B cell (primary cell): ENCODE measurements at regions not wholly inside any gene's neighbourhood (a gene's known extent, or its start where the extent isn't known, plus 50 kb on each side); places are given as distances from the start of the nearest gene placed in this dataset.

Source experiments
- ATAC-seq: fragments of 200-7000 bp; cut with Tn5 transposase; one replicate; pipeline ENCODE4 v1.10.0; 2021; ENCODE audit warnings: low read depth, mild to moderate bottlenecking, moderate number of reproducible peaks, moderate library complexity
- CTCF ChIA-PET: fragments of 350-600 bp; sonication (Branson Sonifier 250); formaldehyde crosslinking; loops from one replicate; lab custom pipeline; 2021; ENCODE audit warnings: antibody characterized with exemption, inconsistent platforms; lab: Charles Lee
- POLR2A ChIA-PET: fragments of 350-600 bp; sonication (Branson Sonifier 250); formaldehyde crosslinking; loops from one replicate; lab custom pipeline; 2021; ENCODE audit warnings: antibody characterized with exemption; lab: Charles Lee
- DNase-seq: peaks from one replicate; pipeline ENCODE4 v3.0.0; 2013
- H2AFZ ChIP-seq: 2 replicates; pipeline ENCODE4 v1.6.1; 2012; ENCODE audit warnings: mild to moderate bottlenecking, low read depth, low read length; ENCODE audit not compliant: insufficient read depth, poor library complexity, severe bottlenecking
- H3K27ac ChIP-seq, 2 donors: 1 replicate in 1 of 2; 2 replicates in 1 of 2; pipeline ENCODE4 v1.5.1; 2012 to 2013; ENCODE audit warnings: low read length in 2 of 2, mild to moderate bottlenecking in 2 of 2, moderate library complexity in 1 of 2
- H3K27me3 ChIP-seq, 4 experiments: fragments of 200-600 bp in 1 of 4; sonication (generic) in 1 of 4; replicated peaks in 1 of 4; 1 replicate in 2 of 4; 2 replicates in 2 of 4; pipeline versions ENCODE4 v1.6.1 to v1.7.0; 2013 to 2016; ENCODE audit warnings: low read length in 3 of 4, mild to moderate bottlenecking in 2 of 4, mixed read lengths in 1 of 4, moderate library complexity in 1 of 4; ENCODE audit not compliant: insufficient read depth in 4 of 4, control insufficient read depth in 3 of 4; ENCODE audit errors: control extremely low read depth in 1 of 4
- H3K36me3 ChIP-seq, 2 experiments: replicated peaks in 1 of 2; 1 replicate in 1 of 2; 2 replicates in 1 of 2; pipeline versions ENCODE4 v1.6.1 to v1.7.1; 2013; ENCODE audit warnings: low read length in 1 of 2; ENCODE audit not compliant: insufficient read depth in 2 of 2, control insufficient read depth in 1 of 2; ENCODE audit errors: control extremely low read depth in 1 of 2, extremely low read depth in 1 of 2
- H3K4me1 ChIP-seq, 2 donors: fragments of 200-600 bp in 1 of 2; sonication (generic) in 1 of 2; 1 replicate in 1 of 2; 2 replicates in 1 of 2; pipeline versions ENCODE4 v1.5.1 to v1.6.1; 2013 to 2017; ENCODE audit warnings: low read length in 2 of 2; ENCODE audit not compliant: control insufficient read depth in 2 of 2, insufficient read depth in 2 of 2
- H3K4me2 ChIP-seq: replicated peaks from 2 replicates; pipeline ENCODE3; 2012; ENCODE audit warnings: mild to moderate bottlenecking, low read depth, low read length; ENCODE audit not compliant: poor library complexity, severe bottlenecking
- H3K4me3 ChIP-seq, 5 experiments: fragments of 200-600 bp in 1 of 5; sonication (generic) in 1 of 5; 1 replicate in 3 of 5; 2 replicates in 2 of 5; pipeline versions ENCODE4 v1.5.1 to v1.7.0; 2011 to 2016; ENCODE audit warnings: low read length in 4 of 5, mild to moderate bottlenecking in 4 of 5, low read depth in 2 of 5, control low read depth in 1 of 5, moderate library complexity in 1 of 5; ENCODE audit not compliant: insufficient read depth in 1 of 5; ENCODE audit errors: control extremely low read depth in 1 of 5, extremely low read depth in 1 of 5
- H3K79me2 ChIP-seq: fragments of 200-600 bp; sonication (generic); one replicate; pipeline ENCODE4 v1.6.0; 2016; ENCODE audit warnings: low read length; ENCODE audit not compliant: control insufficient read depth, insufficient read depth
- H3K9ac ChIP-seq: fragments of 200-600 bp; sonication (generic); 2 replicates; pipeline ENCODE4 v1.6.1; 2017; ENCODE audit warnings: mild to moderate bottlenecking, low read length, moderate library complexity
- H3K9me3 ChIP-seq, 3 donors: one replicate each; pipeline versions ENCODE4 v1.6.1 to v1.7.1; 2013; ENCODE audit warnings: low read length in 2 of 3; ENCODE audit not compliant: control insufficient read depth in 2 of 3, insufficient read depth in 1 of 3; ENCODE audit errors: control extremely low read depth in 1 of 3
- H4K20me1 ChIP-seq: 2 replicates; pipeline ENCODE4 v1.6.0; 2012; ENCODE audit warnings: mild to moderate bottlenecking, low read length; ENCODE audit not compliant: insufficient read depth, control insufficient read depth, poor library complexity, severe bottlenecking
- H3K27ac Mint-ChIP-seq: one replicate; pipeline ENCODE4 v1.8.0; 2021; ENCODE audit warnings: mixed read lengths
- H3K27me3 Mint-ChIP-seq: one replicate; pipeline ENCODE4 v1.8.0; 2021; ENCODE audit warnings: mixed read lengths
- H3K4me1 Mint-ChIP-seq: one replicate; pipeline ENCODE4 v1.8.0; 2021; ENCODE audit warnings: mixed read lengths
- H3K4me3 Mint-ChIP-seq: one replicate; pipeline ENCODE4 v1.8.0; 2021; ENCODE audit warnings: mixed read lengths
- H3K9me3 Mint-ChIP-seq: one replicate; pipeline ENCODE4 v1.8.0; 2022; ENCODE audit warnings: mixed read lengths; ENCODE audit not compliant: insufficient read depth
- CTCF ChIP-seq: fragments of 200-600 bp; IDR thresholded peaks from one replicate; pipeline ENCODE4 v1.8.0; 2022; ENCODE audit warnings: antibody characterized with exemption, mild to moderate bottlenecking
- EZH2 ChIP-seq: IDR thresholded peaks from 2 replicates; pipeline ENCODE4 v1.6.1; 2012; ENCODE audit warnings: borderline replicate concordance, low read depth, mild to moderate bottlenecking, moderate library complexity, low read length; ENCODE audit not compliant: insufficient read depth, poor library complexity, severe bottlenecking
- WGBS: methylation state at CpG from one replicate; pipeline ENCODE4 v1.1.5; 2013; ENCODE audit warnings: missing lambda C conversion rate; ENCODE audit not compliant: insufficient coverage; 5-methylcytosine and 5-hydroxymethylcytosine counted together
- intact Hi-C: fragments of 100-400 bp; cut with micrococcal nuclease; formaldehyde crosslinking; loops from one replicate; pipeline ENCODE4 v1.10.0; 2022

DNA sequence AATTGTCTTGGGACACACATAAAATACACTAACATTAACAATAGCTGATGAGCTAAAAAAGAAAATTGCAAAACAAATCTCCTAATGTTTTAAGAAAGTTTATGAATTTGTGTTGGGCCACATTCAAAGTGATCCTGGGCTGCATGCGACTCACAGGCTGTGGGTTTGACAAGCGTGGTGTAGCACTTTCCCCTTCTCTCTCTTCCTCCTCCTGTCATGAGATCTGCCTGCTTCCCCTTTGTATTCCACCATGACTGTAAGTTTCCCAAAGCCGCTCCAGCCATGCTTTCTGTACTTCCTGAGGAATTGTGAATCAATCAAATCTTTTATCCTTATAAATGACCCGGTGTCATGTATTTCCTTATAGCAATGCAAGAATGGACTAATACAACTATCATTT is 178.0 kb downstream of the TLR4 start:
- Mint-ChIP-seq H3K4me1 (no peaks in the 10 kb centered on the region), H3K4me3 (no peak overlapping the region)

DNA sequence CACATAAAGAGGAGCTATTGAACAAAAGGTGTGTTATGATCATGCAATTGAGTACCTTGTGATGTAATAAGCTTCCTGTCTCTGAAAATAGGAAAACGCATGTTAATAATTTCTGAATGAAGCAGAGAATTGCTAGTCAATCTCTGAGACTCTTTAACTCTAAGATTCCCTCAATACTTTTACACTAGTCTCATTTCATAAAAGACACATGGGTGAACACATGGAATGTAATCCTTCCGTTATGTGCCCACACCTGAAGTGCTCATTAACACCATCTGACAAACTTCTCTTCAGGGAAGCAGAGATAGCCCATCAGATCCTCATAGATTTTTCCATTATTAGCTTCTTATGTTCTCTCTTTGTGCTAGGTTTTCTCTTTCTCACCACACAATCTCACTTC is 182.4 kb downstream of the TLR4 start:
- Histone ChIP-seq H3K4me2 (no peak overlapping the region), H4K20me1 (no peaks in the 10 kb centered on the region), H2AFZ (no peak overlapping the region), H3K79me2 (no peaks in the 10 kb centered on the region), H3K4me1 (no peaks in the 10 kb centered on the region), H3K36me3 (no peaks in the 10 kb centered on the region), H3K27ac (no peak overlapping the region), H3K27me3 (peaks cover 0 to 5% (median 0%) of the 10 kb centered on the region in 4 experiments), H3K9ac (no peak overlapping the region), H3K4me3 (no peak overlapping the region), H3K9me3 (no peaks in the 10 kb centered on the region)
- intact Hi-C loops: no loop called here
- ChIA-PET POLR2A (no interaction called here), CTCF (no interaction called here)
- ATAC-seq: no peak
- H3K9me3 Mint-ChIP-seq: no peaks in the 10 kb centered on the region
- H3K4me3 Mint-ChIP-seq: no peak overlapping the region
- no peak overlapping the region for H3K27ac Mint-ChIP-seq
- no peak for DNase-seq
- 90% methylated on average over 1 of the region's 2 CpGs for WGBS
- peaks cover 9% of the 10 kb centered on the region for H3K27me3 Mint-ChIP-seq
- TF ChIP-seq EZH2 (no peak), CTCF (no peak)
- no peaks in the 10 kb centered on the region for H3K4me1 Mint-ChIP-seq

More for the DNA sequence above, 178.0 kb downstream of the TLR4 start:
- Histone ChIP-seq H3K4me3 (no peak overlapping the region), H3K27me3 (peaks cover 0 to 3% (median 1%) of the 10 kb centered on the region in 4 experiments), H3K36me3 (no peaks in the 10 kb centered on the region), H3K4me2 (no peak overlapping the region), H4K20me1 (no peaks in the 10 kb centered on the region), H3K79me2 (no peaks in the 10 kb centered on the region), H3K9me3 (peaks cover 0 to 1% (median 0%) of the 10 kb centered on the region in 3 donors), H2AFZ (no peak overlapping the region), H3K4me1 (no peaks in the 10 kb centered on the region), H3K9ac (no peak overlapping the region), H3K27ac (no peak overlapping the region)
- no peak for DNase-seq
- intact Hi-C loops: no loop called here
- whole genome bisulfite sequencing: 53% methylated on average over 2 of the region's 4 CpGs
- ATAC-seq: no peak
- Mint-ChIP-seq H3K27me3 (peaks cover 19% of the 10 kb centered on the region), H3K27ac (no peak overlapping the region), H3K9me3 (no peaks in the 10 kb centered on the region)
- ChIA-PET CTCF (no interaction called here), POLR2A (no interaction called here)
- TF ChIP-seq EZH2 (no peak), CTCF (no peak)
